HG03025 (cell line): ENCODE measurements at regions not wholly inside any gene's neighbourhood (a gene's known extent, or its start where the extent isn't known, plus 50 kb on each side); places are given as distances from the start of the nearest gene placed in this dataset.
"Not testable (repeated sequence)": the region's sequence is repeated elsewhere in the genome, so short reads cannot be mapped to it uniquely, and the experiment has no call there.

Source experiments
- ATAC-seq: cut with Tn5 transposase; IDR thresholded peaks from one replicate; pipeline ENCODE4 v1.9.1; 2021; ENCODE audit warnings: mild to moderate bottlenecking, moderate library complexity; ENCODE audit not compliant: unreplicated experiment, low FRiP score

GRCh38 chr2:21812766-21813165 is 689.0 kb downstream of the TDRD15 start:
- ATAC-seq = no peak

- no peak for ATAC-seq
Observed at GRCh38 chr2:21814588-21815149, 690.9 kb downstream of the TDRD15 start.

DNA sequence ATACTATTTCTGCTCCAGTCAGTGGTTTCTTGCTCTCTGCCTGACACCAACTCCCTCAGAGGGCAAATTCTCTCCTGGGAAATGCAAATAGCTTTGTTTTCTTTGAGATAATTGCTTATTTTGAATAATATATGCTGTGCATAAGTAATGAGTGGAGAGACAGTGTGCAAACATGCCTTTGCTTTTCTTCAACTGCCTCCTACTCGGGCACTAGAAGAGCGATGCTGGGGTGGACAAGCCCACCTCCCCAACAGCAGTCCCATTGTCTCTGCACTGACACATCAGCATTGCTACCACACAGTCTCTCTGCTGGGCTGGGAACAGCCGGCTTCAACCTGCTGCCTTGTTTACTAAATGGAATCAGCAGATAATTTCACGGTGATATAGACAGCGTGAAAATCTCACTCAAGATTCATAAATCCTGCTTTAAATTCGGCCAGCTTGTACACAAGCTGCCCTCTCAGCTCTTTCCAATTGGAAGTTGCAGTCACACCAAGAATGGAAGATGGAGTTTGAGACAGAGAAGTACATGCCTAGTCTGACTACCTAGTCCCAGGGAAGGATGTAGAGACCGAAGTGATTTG is 694.5 kb downstream of the TDRD15 start:
- ATAC-seq = no peak

DNA sequence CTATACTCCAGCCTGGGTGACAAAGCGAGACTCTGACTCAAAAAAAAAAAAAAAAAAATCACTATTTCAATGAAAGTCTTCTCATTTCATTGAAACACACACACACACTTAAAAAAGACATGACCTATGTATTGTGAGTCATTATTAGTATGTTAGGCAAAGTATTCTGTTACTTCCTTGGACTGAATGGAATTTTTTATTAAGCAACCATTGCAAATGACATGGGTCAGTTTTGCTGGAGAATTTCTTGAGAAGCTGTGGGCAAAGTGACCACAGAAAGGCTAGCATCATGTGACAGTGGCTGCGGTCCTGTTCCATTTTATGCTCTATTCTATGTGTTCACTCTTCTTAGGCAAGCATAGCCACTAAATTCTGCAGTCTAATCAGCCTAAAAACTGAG is 695.7 kb downstream of the TDRD15 start:
- ATAC-seq = no peak

DNA sequence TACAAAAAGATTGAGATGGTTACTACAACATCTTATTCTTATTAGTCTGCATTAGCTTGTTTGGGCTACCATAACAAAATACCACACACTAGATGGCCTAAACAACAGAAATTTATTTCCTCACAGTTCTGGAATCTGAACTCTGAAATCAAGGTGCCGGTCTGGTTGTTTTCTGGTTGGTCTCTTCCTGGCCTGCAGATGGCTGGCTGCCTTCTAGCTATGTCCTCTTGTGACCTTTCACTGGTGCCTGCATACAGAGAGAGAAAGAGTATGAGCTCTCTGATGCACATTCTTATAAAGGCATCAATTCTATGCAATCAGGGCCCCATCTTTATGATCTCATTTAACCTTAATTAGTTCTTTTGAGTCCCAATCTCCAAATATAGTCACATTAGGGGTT is 696.5 kb downstream of the TDRD15 start:
- ATAC-seq = no peak

DNA sequence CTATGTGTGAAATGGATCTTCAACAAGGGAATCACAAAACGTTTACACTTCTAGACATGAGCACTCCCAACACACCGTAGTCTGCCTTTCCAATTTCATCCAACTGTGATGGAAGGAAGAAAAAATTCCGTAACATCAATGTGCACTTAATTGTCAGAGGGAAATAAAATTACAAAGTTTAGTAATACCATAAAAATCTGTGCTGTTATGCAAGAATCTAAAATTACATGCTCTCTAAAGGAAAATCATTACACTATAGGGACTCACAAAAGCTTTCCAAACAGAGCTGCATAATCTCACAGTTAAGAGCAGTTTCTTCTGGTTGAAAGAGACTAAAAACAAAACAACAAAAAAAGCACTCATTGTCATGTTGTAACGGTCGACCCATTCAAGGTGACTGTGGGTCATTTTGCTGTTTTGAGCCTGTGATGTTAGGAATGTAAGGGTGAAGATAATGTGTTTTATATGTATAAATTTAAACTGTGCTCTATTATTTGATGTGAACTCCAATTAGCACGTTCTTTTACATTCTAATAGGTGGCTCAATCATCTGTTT is 698.0 kb downstream of the TDRD15 start:
- no peak for ATAC-seq

- ATAC-seq = no peak
Observed at GRCh38 chr2:21822505-21822904, 698.7 kb downstream of the TDRD15 start.

DNA sequence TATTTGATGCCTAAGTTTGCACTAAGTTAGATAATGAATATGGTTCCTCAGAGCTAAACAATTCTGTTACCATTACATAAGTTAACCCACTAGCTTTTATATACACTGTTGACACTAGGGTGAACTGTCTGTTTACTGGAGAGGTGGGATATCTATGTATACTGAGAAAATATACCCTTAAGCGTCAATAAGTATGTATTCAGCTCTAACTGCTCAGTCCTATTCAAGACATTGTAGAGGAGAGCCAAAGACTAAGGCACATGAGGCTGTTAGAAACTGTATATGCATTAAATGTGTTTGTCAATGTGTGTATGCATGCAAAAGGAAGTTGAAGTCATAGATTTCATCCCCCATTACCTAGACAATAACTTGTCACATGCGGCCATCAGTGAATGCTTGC is 710.0 kb downstream of the TDRD15 start:
- no peak for ATAC-seq

- no peak for ATAC-seq
Observed at GRCh38 chr2:21836261-21836660, 712.5 kb downstream of the TDRD15 start.

DNA sequence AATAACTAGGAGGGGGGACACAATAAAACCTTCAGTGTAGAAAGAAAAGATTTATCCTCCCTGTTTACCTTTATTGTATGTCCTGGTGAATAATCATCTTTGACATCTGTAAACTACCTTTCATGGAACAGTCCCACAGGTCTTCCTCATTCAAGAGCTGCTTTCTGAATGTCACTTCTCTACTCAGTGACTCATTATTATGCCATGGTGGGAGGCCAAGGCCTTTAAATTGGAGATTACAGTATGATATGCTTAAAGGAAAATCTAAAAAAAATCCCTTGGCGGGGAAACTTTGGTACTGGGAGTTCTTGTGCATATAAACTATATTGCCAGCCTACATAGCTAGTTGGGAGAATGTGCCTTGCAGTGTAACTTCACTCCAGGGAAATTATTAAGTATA is 713.0 kb downstream of the TDRD15 start:
- ATAC-seq = no peak

DNA sequence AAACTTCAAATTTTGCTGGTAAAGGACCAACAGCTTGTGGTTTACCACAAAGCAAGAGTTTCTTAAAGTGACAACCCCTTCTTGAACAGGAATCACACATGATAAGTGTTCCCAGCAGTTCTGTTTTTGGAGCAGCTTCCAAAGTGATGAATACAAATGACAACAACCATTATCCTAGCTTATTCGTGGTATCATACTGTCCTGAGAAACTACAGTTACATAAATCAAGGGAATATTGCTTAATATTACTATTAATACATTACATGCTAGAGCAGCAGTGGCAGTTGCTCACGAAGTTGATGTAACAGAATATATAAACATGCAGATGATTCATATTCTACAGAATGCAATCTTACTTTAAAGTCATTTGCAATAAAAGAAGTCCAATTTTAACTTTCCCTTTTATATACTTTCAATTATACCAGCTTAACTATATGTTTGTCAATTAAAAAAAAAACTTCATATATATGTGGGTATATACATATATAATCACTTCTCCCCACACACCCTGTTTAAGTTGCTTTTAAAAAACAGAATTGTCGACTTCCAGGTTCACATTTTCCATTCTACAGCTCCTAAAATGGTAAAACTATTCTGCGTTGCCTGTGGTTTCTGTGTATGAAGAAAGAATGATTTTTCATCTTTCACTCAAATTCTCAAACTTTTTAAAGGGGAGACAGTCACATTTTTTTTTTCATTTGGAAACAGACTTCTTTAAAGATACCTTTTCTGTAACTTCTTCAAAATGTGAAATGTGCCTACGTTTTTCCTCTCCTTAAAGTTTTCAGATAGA is 713.6 kb downstream of the TDRD15 start:
- no peak for ATAC-seq

DNA sequence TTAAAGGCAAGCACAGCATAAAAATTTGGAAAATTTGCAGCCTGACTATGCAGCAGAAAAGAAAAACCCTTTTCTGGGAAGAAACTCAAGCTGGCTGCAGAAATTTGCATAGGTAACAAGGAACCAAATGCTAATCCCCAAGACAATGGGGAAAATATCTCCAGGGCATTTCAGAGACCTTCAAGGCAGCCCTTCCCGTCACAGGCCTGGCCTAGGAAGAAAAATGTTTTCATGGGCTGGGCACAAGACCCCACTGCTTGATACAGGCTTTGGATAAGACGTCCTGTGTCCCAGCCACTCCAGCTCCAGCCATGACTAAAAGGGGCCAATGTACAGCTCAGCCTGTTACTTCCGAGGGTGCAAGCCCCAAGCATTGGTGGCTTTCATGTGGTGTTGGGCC is 717.6 kb downstream of the TDRD15 start:
- ATAC-seq = no peak

- ATAC-seq = not testable (repeated sequence)
Observed at GRCh38 chr2:21850367-21850766, 726.6 kb downstream of the TDRD15 start.

DNA sequence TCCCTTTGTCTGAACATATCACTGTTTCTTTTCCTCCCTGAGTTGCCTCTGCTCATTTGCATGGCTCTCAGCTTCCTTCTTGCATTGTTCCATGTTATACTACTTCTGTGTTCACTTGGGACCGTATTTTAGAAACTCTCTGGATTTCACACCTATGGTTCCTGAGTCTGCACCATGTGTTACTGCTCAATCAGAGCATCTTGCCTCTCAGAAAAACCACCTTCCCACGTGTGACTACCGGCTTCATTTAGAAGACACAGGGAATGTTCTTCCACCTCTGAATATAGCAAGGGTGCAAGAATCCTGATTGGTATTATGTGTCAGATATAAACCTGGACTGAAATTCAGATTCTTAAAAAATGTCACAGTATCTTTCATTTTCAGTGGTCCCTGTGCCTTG is 731.2 kb downstream of the TDRD15 start:
- no peak for ATAC-seq

DNA sequence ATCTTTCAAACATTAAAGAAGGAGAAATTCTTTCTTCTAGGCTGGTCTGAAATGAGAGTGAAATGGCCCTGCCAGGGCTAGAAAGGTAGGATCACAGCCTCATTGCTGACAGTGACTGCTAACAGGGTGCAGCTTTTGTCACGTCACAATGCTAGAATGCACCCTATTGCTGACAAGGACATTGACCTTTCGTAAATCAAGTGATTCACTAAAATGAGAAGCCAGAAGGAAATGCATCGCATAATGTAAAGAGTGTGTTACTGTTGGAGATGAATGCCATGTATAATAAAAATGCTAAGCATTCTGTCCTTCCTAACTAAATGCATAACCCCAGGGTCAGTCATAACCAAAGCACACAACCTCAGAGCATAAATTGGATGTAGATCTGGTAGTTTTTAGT is 732.9 kb downstream of the TDRD15 start:
- no peak for ATAC-seq

- ATAC-seq = no peak
Observed at GRCh38 chr2:21860907-21861306, 737.1 kb downstream of the TDRD15 start.

GRCh38 chr2:21866316-21866715 is 742.5 kb downstream of the TDRD15 start:
- no peak for ATAC-seq

GRCh38 chr2:21887881-21888280 is 764.1 kb downstream of the TDRD15 start:
- no peak for ATAC-seq

- ATAC-seq = no peak
Observed at GRCh38 chr2:21890041-21890440, 766.3 kb downstream of the TDRD15 start.

- no peak for ATAC-seq
Observed at GRCh38 chr2:21890716-21891115, 766.9 kb downstream of the TDRD15 start.

DNA sequence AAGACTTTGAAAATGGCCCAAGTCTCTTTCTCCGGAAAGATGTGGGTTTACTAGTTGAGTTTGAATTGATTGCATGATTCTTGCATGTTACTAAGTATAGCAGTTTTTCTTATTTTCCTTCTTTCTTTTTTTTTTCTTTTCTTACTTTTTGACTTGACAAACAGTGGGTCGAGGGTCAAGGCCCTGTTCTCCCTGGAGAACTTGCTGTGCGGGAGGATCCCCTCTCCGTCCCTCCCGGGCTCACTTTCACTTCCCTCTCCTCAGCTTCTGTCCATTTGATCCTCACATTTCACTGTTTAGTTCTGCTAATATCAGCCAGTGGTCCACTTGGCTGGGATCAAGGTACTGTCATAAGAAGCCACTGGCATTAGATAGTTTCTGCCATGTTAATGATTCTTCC is 767.4 kb downstream of the TDRD15 start:
- ATAC-seq = no peak

DNA sequence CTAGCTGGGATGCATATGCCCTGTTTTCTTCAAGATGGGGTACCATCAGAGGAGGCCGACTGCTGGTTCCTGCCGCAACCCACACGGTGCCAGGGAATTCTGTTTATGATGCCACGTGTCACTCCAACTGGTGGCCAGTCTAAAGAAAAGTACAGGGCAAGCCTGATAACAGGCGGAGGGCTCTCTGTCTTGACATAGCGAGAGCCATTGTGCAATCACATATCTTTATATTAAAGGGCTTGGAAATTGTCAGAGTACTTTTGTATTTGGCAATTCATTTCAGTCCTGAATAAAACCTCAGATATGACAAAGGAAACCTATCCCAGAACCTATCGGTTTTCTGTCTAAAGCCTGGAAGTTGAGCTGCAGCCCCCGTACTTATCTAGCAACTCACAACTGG is 768.4 kb downstream of the TDRD15 start:
- no peak for ATAC-seq
